Femur (tissue), 1 donor: ENCODE measurements at regions not wholly inside any gene's neighbourhood (a gene's known extent, or its start where the extent isn't known, plus 50 kb on each side); places are given as distances from the start of the nearest gene placed in this dataset.
A peak's percentile ranks its signal among the peaks of the same experiment; 100 is the strongest.

Experiments
- DNase-seq: peaks from one replicate; pipeline ENCODE4 v3.0.0-alpha.2; 2017

DNA sequence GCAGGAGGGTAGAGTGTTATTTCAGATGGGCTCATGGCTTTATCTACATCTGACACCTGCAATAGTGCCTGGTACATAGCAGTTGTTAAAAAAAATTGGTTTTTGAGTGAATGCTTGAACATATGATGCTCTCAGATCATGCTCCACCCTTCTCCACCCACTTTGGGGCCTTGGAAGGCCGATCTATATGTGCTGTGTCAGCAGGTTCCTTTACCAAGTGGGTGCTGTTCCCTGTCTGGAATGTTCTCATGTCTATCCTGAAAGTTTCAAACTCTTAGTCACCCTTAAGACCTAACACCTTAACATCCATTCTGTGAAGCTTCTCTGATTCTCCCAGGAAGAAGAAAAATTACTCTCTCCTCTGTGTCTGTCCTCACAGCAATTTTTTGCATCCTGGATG is 556.3 kb upstream of the TBX3 start:
- no peak for DNase-seq

- no peak for DNase-seq
Observed at GRCh38 chr12:115235880-115236279, 551.9 kb upstream of the TBX3 start.

GRCh38 chr12:115233891-115234543 is 550.0 kb upstream of the TBX3 start:
- DNase-seq: no peak

- DNase-seq: no peak
Observed at GRCh38 chr12:115232455-115233156, 548.6 kb upstream of the TBX3 start.

GRCh38 chr12:115230606-115231005 is 546.6 kb upstream of the TBX3 start:
- no peak for DNase-seq

GRCh38 chr12:115229517-115229916 is 545.5 kb upstream of the TBX3 start:
- no peak for DNase-seq

DNA sequence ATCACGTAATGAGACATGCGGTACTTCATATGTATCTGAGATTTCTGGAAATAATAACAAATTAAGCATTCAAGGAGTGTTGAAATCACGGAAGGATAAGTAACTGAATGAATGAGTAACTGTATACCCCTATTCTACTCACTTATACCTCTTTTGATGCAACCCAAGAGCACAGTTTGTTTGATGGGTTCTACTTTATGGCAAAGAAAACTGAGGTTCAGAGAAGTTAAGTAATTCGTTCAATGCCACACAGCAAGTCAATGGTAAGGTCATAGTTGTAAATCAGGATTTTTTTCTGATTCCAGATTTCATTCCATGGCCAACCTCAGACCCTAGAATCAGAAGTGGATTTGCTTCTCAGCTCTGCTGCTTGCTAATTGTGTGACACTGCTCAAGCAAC is 544.5 kb upstream of the TBX3 start:
- DNase-seq: no peak

- DNase-seq: no peak
Observed at GRCh38 chr12:115227137-115227615, 543.2 kb upstream of the TBX3 start.

- no peak for DNase-seq
Observed at GRCh38 chr12:115225845-115226244, 541.9 kb upstream of the TBX3 start.

DNA sequence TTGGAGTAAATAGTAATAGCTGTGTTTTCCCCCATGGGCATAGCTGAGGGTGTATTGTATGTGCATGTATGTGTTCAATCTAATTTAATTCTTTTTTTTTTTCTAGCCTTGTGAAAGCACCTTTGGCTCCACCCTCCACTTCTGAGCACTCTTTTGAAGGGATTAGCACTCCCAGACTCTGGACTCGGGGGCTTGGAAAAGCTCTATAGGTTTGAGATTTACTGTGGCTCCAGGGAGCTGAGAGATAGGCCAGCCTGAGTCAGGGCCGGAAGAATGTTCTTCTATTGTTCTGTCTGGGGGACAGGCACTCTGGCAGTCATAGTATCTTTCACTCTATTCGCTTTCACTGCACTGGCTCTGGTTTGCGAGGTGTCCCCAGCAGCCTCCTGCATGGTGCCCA is 540.0 kb upstream of the TBX3 start:
- DNase-seq: no peak

DNA sequence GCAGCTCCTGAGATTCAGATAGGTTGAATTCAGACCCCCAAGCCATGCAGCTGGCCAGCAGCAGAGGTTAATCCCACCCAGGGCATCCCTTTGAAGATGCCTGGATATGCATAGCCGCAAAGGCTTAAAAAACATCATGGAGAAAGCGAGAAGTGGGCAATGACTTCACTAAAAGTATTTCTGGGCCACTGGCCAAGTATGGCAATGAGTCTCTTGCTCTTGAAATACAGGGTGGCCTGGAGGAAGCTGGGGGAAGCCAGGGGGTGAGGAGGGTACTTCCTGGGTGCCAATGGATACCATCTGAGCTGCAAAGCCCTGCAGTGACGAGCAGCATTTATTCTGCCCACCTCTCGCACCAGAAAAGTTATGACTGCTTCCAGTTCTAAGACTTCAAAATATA is 539.3 kb upstream of the TBX3 start:
- no peak for DNase-seq

DNA sequence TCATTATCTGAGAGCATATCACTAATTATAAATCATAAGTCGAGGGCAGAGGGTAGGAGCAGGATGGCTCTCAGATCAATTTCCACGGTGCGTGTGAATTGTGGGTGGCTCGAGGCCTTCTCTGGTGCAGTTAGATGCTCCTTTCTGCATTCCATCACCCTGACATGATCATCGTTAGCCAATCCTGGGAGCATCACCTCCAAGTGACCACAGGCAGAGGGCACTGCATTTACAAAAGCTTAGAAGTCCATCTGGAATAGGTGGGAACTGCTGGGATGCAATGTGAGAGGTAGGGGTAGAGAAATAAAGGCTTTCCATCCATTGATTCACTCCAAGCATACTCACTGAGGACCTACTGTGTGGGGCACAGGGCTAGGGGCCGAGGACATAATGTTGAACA is 538.2 kb upstream of the TBX3 start:
- DNase-seq: no peak

DNA sequence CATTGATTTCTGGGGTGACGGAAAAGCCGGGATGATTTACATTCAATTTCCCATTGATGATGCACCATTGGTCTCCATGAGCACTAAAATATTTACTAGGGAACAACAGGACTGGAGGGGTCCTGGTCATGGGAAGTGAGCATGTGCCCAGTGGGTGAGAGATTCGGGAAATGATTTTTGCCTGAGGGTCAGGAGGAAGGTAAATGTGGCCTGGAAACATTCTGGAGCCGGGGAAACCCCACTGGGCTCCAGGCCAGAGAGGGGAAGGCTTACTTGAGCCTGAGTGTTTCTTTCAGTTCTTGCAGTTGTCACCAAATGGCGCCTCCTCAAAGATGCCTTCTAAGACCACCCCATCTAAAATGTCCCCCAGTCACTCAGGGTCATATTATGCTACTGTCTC is 532.3 kb upstream of the TBX3 start:
- no peak for DNase-seq

DNA sequence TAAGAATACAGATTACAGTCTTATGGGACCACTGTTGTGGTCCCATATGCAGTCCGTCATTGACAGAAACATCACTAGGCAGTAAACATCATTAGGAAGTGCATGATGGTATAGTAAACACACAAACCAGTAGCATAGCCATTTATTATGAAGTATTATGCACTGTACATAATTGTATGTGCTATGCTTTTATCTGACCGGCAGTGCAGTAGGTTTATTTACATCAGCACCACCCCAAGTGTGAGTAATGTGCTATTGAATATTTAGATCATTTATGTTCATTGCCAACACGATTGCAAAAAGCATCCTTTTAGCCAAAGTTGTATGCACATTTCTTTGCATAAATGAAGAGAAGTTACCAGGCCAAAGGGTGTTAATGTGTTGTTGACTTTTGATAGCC is 531.6 kb upstream of the TBX3 start:
- DNase-seq: no peak

GRCh38 chr12:115213538-115214016 is 529.6 kb upstream of the TBX3 start:
- DNase-seq: peak; percentile 72

DNA sequence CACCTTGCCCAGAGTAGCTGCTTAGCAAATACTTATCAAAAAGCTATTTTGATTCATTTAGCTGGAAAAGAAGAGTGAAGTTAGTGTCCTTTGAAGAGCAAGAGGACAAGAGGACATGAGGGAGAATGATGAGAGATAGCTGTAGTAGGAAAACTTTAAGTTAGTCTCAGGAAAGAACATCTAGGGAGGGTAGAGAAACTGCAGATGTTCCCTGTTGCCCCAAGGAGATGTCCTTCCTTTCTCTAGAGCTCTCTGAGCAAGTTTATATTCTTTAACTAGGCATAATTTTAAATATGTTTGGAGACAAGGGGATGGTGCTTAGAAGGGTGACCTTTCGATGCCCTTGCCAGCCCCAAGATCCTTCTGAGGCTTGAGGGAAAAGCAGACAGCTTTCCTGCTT is 529.1 kb upstream of the TBX3 start:
- DNase-seq: no peak

- no peak for DNase-seq
Observed at GRCh38 chr12:115212356-115212755, 528.4 kb upstream of the TBX3 start.

GRCh38 chr12:115210533-115211252 is 526.7 kb upstream of the TBX3 start:
- DNase-seq: no peak

DNA sequence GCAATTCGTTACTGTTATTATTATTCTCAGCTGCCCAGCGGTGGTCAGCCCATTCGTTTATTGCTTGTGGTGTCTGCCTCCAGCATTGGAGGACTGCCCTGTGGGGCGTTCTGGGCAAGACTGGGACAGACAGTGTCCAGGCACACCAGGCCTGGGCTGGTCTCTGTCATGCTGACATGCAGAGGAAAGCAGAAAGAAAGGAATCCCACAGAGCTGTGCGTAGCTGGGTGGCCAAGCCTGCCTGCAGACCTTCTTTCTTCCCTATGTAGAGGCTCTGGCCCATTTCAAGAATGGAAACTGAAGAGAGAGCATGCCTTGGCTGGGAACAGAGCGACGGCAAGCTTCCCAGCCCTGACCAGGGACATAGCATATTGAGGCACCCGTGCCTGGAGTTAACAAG is 525.3 kb upstream of the TBX3 start:
- DNase-seq: no peak

GRCh38 chr12:115208098-115208497 is 524.1 kb upstream of the TBX3 start:
- no peak for DNase-seq

DNA sequence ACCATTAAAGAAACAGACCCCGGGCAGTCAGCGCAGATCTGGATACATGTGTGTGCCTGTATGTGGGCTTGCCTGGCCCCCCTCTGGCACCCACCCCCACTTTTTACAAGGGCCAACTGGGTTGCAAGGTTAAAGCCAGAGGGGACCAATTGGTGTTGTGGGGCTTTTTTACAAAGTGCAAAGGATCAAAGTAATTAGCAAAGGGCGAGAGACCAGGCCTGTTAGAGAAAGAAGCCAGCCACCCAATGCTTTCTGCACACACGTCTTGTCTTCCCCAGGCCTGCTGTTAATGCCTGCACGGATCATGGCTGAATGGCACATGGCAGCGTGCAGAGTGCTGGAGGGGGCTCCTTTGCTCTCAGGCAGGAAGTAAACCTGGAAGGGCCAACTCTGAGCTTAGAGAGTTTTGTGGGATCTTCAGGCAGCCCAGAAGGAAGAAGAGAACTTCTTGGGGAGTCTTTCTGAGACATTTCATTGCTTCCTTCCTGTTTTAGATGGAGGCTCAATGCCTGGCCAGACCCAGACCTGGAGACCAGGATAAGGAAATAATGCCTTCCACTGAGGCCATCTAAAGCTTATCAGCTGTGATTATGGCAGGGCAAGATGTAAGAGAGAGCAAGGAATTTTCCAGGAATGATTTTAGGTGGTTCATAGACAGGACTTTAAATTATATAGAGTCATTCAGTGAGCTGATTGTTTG is 523.4 kb upstream of the TBX3 start:
- no peak for DNase-seq

- no peak for DNase-seq
Observed at GRCh38 chr12:115206801-115207200, 522.8 kb upstream of the TBX3 start.

- DNase-seq: no peak
Observed at GRCh38 chr12:115205755-115206308, 521.9 kb upstream of the TBX3 start.
